Osteocyte (in vitro differentiated cells): ENCODE measurements at regions not wholly inside any gene's neighbourhood (a gene's known extent, or its start where the extent isn't known, plus 50 kb on each side); places are given as distances from the start of the nearest gene placed in this dataset.

Source experiments
- DNase-seq: peaks from one replicate; pipeline ENCODE4 v3.0.0; 2021; ENCODE audit warnings: mixed read lengths; ENCODE audit not compliant: unreplicated experiment; ENCODE audit errors: extremely low spot score
- H3K27ac Mint-ChIP-seq: one replicate; pipeline ENCODE4 v1.8.0; 2021; ENCODE audit warnings: mild to moderate bottlenecking, mixed read lengths; ENCODE audit not compliant: unreplicated experiment
- H3K27me3 Mint-ChIP-seq: one replicate; pipeline ENCODE4 v1.8.0; 2021; ENCODE audit warnings: mixed read lengths; ENCODE audit not compliant: unreplicated experiment
- H3K36me3 Mint-ChIP-seq: one replicate; pipeline ENCODE4 v1.8.0; 2021; ENCODE audit warnings: mixed read lengths; ENCODE audit not compliant: unreplicated experiment
- H3K4me1 Mint-ChIP-seq: one replicate; pipeline ENCODE4 v1.8.0; 2021; ENCODE audit warnings: mixed read lengths; ENCODE audit not compliant: unreplicated experiment
- H3K4me3 Mint-ChIP-seq: one replicate; pipeline ENCODE4 v1.8.0; 2021; ENCODE audit warnings: mild to moderate bottlenecking, moderate library complexity, mixed read lengths; ENCODE audit not compliant: unreplicated experiment
- H3K9me3 Mint-ChIP-seq: one replicate; pipeline ENCODE4 v1.8.0; 2021; ENCODE audit warnings: mixed read lengths; ENCODE audit not compliant: unreplicated experiment
- CTCF ChIP-seq: fragments of 200-600 bp; sonication (generic); IDR thresholded peaks from 2 replicates; pipeline ENCODE4 v1.5.0; 2021; ENCODE audit warnings: antibody characterized with exemption, mild to moderate bottlenecking, moderate library complexity

GRCh38 chr10:107477266-107477665, 312.8 kb upstream of the SORCS1 start:
- Mint-ChIP-seq H3K27ac (no peak overlapping the region), H3K4me1 (no peaks in the 10 kb centered on the region), H3K4me3 (no peak overlapping the region), H3K36me3 (no peaks in the 10 kb centered on the region), H3K9me3 (peaks cover 22% of the 10 kb centered on the region), H3K27me3 (no peaks in the 10 kb centered on the region)
- no peak for DNase-seq
- no peak for TF ChIP-seq CTCF

GRCh38 chr10:107476408-107476807, 311.9 kb upstream of the SORCS1 start:
- no peak for TF ChIP-seq CTCF
- Mint-ChIP-seq H3K27me3 (no peaks in the 10 kb centered on the region), H3K36me3 (no peaks in the 10 kb centered on the region), H3K4me1 (no peaks in the 10 kb centered on the region), H3K4me3 (no peak overlapping the region), H3K9me3 (peaks cover 25% of the 10 kb centered on the region), H3K27ac (no peak overlapping the region)
- DNase-seq = no peak

- no peak overlapping the region for H3K4me3 Mint-ChIP-seq
- peaks cover 32% of the 10 kb centered on the region for H3K9me3 Mint-ChIP-seq
- H3K27me3 Mint-ChIP-seq = no peaks in the 10 kb centered on the region
- H3K36me3 Mint-ChIP-seq = no peaks in the 10 kb centered on the region
- H3K27ac Mint-ChIP-seq = no peak overlapping the region
- H3K4me1 Mint-ChIP-seq = no peaks in the 10 kb centered on the region
- no peak for TF ChIP-seq CTCF
- no peak for DNase-seq
Observed at GRCh38 chr10:107474650-107475049, 310.1 kb upstream of the SORCS1 start.

GRCh38 chr10:107473225-107473624, 308.7 kb upstream of the SORCS1 start:
- peaks cover 36% of the 10 kb centered on the region for H3K9me3 Mint-ChIP-seq
- no peaks in the 10 kb centered on the region for H3K36me3 Mint-ChIP-seq
- no peak for TF ChIP-seq CTCF
- no peak overlapping the region for H3K27ac Mint-ChIP-seq
- H3K4me3 Mint-ChIP-seq = no peak overlapping the region
- H3K4me1 Mint-ChIP-seq = no peaks in the 10 kb centered on the region
- no peaks in the 10 kb centered on the region for H3K27me3 Mint-ChIP-seq
- DNase-seq = no peak

GRCh38 chr10:107471911-107472310, 307.4 kb upstream of the SORCS1 start:
- no peaks in the 10 kb centered on the region for H3K4me1 Mint-ChIP-seq
- H3K4me3 Mint-ChIP-seq = no peak overlapping the region
- TF ChIP-seq CTCF = no peak
- no peaks in the 10 kb centered on the region for H3K36me3 Mint-ChIP-seq
- H3K9me3 Mint-ChIP-seq = peaks cover 36% of the 10 kb centered on the region
- no peak overlapping the region for H3K27ac Mint-ChIP-seq
- H3K27me3 Mint-ChIP-seq = no peaks in the 10 kb centered on the region
- DNase-seq = no peak
